ENCODE measurements at regions not wholly inside any gene's neighbourhood (a gene's known extent, or its start where the extent isn't known, plus 50 kb on each side); places are given as distances from the start of the nearest gene placed in this dataset.

GRCh38 chr10:117638664-117639200 is 96.2 kb downstream of the EMX2 start:
- no peak for DNase-seq

GRCh38 chr10:117640406-117640805 is 97.9 kb downstream of the EMX2 start:
- no peak for DNase-seq

DNA sequence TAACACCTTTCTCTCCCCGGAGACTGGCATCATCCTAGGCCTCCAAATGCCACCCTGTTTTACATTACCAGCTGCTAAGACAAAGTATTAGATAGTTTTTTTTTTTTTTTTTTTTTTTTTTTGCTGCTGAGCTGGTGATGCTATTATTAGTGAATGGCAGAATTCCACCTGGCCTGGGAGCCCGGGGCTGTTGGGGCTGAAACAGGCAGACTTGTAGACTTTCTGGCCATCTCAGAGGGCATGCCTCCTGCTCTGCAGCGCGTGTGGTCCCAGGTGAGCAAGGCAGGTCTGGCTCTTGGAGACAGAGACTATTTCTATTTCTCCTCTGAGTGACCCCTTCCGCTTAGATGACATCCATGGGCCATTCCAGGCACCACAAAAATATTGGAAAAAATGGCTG is 104.2 kb downstream of the EMX2 start:
- DNase-seq: no peak

DNA sequence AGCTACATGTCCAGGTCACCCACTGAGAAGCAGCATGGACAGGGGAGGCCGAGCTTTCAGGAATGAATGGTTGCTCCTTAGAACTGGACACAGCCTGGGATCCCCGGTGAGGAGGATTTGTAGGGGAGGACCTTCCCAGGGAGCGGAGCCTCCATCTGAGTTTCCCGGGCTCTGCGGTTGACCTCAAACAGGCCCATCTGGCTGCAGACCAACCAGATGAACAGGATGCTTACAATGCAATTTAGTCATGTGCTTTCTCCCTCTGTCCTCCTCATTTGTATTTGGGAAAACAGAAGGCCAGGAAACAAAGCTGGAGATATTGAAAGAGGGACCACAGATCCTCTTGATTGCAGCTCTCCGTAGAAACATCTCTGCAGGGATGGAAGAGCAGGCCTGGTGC is 104.8 kb downstream of the EMX2 start:
- DNase-seq: no peak

DNA sequence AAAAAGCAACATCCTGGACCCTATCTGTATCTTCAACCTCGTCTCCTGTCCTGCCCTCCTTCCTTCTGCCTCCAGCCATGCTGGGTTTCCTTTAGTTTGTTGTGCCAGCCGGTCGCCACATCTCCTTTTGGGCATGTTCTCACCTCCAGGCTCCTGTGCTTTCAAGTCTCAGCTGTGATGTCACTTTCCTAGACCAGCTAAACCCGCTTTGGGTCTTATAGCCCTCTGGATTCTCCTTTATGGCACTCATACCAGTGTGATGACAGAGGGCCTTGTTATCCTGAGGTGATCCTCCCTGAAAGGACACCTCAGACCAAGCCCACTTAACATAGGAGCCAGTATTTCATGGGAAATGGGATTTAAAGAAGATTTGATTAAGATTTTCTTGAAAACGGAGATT is 108.6 kb downstream of the EMX2 start:
- no peak for DNase-seq

DNA sequence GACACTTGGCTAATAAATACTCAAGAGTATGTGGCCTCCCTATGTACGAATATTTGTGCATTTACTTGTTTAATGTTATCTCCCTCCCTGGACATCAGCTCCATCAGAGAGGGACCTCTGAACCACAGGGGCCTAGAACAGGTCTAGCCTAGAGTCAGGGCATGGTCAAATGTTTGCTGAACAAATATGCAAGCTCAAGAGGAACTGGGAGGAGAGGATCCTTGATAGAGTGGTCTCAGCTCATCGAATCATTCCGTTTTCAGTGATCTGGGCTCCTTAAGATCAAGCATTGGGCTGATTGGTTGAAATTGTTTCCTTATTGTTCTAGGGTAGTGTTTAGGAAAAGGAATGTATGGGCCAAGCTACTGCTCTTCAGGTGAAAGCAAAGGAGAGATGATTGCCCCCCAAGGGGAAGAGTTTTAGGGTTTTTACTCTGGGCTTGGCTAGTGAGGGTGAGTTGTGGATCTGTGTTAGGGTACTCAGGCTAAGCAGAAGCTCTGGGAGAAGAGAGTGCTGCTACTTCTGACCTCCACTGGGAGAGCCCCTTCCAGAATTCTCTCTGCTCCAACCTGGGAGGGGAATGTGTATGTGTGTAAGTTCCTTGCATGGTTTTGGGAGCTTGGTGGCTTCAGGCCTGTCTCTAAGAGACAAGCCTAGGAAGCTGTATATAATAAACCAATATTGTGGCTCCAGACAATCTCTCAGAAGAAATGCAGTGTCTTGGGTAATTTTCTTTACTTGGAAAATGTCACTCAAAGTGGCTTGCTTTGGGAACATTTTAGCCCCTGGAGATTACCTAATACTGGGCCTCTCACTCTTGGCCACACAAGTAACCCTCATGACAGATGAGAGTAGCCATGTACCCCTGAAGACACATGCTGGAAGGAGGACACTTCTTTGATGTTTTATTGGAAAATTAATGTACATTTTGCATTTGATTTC is 110.0 kb downstream of the EMX2 start:
- DNase-seq: no peak

DNA sequence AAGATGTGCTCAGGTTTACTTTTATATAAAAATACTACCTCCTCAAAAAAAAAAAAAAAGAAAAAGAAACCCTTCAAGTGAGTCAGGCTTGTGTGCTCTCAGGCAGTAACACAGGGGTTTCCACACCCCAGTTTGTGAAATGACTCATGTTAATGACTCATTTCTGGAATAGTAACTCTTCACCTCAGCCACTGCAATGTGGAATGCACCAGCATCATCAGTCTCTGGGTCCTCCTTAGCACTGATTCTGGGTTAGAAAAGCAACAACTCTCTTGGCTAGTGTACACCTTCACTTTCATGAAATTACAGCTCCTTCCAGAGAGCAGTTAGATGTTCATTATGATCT is 110.6 kb downstream of the EMX2 start:
- DNase-seq: no peak

DNA sequence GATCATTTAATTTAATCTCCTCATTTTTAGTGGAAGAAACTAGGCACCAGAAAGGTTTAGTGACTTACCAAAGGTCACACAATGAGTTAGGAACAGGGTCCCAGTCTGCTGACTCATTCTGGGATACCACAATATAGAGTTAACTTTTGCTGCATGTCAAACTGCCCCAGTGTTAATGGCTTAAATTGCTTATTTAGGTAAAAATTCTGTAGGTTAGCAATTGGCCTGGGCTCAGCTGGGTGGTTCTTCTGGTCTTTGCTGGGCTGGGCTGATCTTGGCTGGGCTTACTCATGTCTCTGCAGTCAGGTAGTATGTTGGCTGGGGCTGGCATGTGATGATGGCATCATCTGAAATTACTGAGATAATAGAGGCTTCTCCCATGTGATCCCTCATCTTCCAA is 111.6 kb downstream of the EMX2 start:
- DNase-seq: no peak

- no peak for DNase-seq
Measured at GRCh38 chr10:117656385-117657367, 114.1 kb downstream of the EMX2 start.

DNA sequence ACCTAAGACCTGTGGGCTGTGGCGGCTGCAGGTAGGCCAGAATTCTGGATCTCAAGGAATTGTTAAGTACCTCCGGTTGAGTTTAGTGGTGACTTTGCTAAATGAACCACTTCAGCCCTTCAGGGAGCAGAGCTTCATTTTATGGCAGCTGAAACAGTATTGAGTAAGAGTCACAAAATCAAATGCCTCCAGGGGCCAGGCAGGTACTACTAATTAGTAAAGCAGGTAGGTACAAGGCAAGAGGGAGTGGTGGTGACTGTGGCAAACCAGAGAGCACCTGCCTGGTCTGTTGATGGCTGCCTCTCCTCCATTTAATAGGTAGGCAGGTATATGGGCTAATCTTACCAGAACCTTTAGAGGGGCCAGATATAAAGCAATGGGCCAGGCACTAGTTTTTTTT is 118.8 kb downstream of the EMX2 start:
- DNase-seq: no peak

DNA sequence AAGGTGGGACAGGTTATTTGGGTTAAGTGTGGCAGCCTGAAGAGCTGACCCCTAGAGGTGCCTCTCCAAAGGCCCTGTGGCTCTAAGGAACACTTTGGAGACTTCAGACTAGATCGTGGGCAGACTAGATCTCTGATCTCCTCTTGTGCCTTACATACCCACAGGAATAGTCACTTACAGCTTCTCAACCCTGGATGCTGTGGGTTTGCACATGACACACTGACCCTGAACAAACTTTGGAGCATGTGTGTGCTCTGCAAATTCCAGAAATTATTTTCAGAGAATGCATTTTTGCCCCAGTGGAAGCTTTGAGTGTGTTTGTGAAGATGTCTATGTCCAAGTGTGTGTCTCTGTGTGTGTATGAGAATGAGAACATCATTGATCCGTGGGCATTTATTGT is 119.6 kb downstream of the EMX2 start:
- no peak for DNase-seq

DNA sequence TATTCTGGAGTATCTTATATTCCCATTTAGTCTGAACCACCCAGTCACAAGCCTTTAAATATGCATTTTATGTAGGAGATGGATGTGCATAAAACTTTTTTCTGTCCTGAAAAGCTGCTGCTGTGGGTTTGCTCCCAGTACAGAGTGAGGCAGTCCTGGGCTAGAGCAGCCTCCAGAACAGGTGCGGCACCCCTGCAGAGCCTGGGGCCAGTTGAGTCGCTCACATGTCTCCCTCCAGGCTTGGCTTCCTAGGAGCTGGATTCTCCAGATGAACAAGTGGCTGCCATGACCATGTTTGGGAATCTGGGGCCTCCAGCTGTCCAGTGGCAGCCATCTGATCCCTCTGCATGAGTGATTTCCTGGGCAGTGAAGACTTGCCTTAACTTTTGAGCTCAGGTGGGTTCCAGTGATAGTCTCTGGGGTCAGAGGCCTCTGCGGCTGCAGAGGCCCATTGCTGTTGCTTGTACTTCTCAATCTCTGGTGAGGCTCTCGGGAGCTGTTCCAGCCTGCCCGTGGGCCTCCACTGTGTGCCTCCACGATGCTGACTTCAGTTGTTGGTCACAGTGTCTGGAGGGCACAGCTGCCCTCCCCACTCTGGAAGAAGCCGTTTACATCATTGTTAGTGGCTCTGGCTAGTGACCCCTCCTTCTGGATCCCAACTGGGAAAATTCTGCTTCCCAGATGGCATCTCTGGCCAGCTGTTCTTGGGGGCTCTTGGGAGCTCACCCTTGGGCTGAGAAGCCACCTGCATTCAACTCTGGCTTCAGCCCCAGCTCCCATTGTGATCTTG is 120.4 kb downstream of the EMX2 start:
- DNase-seq: no peak

DNA sequence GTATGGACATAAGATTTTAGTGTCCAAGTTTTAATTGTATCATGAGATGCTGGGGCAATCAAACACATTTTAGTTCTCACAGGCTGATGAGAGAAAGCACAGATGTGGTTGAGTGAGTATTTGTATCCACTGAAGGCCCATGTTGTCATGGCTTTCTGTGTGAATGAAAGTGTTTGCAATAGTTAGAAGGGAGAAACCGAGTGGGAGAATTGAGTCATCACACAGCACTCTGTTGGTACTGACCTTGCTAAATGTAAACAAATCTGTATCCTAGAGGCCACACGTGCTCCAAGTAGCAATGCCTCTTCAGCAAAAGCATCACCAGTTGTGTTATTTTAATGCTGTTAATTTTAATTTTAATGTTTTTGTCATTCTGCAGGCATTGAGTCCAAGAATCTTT is 121.2 kb downstream of the EMX2 start:
- no peak for DNase-seq

DNA sequence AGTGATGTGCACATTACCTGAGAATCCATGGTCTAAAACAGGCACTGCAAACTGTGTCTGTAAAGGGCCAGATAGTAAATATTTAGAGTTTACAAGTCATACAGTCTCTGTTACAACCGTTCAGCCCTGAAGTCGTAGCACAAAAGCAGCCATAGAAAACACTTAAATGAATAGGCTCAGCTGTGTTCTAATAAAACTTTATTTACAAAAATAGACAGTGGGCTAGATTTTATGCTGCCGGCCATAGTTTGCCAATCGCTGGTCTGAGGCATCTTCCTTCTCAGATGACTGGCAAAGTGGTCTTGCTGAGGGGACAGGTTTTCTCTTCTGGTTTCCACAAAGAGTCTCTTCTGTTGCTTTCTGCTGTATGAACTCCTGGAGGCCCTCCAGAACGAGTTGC is 121.7 kb downstream of the EMX2 start:
- DNase-seq: no peak

DNA sequence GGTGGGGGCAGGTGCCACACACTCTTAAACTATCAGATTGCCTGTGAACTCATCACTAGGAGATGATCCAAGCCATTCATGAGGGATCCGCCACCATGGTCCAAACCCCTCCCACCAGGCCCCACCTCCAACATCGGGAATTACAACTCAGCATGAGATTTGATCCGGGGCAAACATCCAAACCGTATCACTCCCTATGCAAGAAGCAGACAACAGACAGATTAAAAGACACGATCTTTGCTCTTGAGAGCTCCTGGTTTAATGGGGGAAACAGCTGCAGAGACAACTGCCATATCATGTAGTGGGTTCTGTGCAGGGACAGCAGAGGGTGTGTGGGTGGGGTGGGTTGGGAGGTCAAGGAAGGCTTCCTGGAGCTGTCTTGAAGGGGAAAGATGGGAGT is 123.6 kb downstream of the EMX2 start:
- DNase-seq: no peak

- no peak for DNase-seq
Measured at GRCh38 chr10:117666965-117667364, 124.4 kb downstream of the EMX2 start.

DNA sequence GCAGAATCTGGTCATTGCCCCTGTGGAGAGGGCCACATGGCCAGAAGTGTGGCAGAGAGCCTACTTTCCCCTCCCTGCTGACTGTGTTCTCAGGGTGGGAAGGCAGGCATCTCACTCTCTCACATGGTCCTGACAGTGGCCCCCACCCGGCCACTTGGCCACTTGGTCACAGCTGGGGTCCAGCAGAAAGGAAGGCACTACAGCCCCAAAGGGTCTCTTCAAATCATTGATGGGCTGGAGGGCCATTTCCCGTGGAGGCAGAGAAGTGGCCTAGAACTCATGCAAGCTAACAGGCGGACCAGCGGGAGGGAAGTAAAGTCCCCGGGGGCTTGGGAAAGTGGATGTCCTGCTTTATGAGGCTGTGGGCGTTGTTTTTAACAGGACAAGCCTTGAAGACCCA is 125.3 kb downstream of the EMX2 start:
- DNase-seq: no peak

DNA sequence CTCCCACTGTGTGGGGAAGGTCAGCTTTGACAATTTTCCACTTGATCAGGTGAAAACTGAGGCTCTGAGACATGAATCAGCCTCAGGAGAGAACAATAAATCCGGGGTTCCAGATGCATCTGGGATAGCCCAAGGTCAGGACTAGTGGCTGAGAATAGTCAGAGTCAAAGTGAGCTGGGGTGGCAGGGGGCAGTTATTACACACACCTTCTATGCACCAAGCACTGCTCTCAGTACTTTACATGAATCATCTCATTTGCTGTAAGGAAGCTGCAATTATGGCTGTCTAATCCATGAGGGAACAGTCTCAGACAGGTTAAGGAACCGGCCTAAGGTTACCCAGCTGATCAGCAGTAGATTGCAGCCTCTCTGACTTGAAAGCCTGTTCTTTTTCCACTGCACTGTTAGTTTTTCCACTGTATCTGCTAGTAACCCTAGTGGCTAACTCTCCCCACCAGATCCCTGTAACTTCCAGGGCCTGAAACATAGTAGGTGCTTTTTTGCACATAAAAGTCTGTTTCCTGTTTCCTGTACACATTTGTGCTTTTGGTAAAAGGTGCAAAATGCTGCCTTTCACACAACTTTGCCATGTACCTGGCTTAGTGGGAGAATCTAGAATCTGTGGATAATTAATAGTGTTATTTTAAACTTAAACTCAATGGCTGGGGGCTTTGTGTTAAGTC is 125.9 kb downstream of the EMX2 start:
- DNase-seq: no peak

GRCh38 chr10:117669122-117669521 is 126.6 kb downstream of the EMX2 start:
- DNase-seq: no peak

DNA sequence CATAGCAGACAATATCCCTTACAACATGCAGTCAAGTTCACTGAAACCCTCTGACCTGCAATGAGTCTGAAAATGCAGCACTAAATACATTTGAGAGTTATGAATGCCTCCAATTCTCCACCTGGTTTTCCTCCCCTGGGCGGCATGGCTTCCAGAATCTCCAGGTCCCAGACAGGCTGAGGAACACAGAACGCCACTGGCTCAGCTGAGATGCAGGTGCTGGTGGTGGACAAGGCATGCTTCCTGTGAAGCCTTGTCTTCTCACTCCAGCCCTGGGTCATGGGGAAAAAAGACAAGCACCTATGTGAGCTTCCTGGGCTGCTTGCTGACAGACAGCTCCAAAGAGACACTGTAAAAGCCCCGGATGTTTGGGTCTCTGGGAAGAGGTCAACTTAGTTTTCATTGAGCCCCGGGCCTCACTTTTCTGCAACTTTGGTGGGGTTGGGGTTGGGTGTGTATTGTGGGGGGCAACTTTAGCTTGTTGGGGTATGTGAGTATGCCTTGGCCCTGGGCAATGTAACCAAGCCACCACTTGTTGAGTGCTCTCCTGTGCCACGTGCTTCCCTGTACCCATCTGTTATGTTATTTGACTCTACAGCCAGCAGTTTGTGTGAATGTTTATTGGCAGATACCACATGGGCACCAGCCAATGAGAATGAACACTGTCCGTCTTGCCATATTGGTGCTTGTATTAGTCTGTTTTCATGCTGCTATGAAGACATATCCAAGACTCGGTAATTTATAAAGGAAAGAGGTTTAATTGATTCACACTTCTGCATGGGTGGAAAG is 127.8 kb downstream of the EMX2 start:
- no peak for DNase-seq

Data from AML-193 (cell line).